ENCODE measurements at regions not wholly inside any gene's neighbourhood (a gene's known extent, or its start where the extent isn't known, plus 50 kb on each side); places are given as distances from the start of the nearest gene placed in this dataset.
"Not testable (repeated sequence)": the region's sequence is repeated elsewhere in the genome, so short reads cannot be mapped to it uniquely, and the experiment has no call there.

GRCh38 chr22:11932212-11932611 is 3595.8 kb upstream of the OR11H1 start:
- DNase-seq; H3K4me3 ChIP-seq; H3K27ac ChIP-seq; H3K4me1 ChIP-seq; H3K9me3 ChIP-seq; H3K27me3 ChIP-seq (replicated peaks in 1 of 7); H3K36me3 ChIP-seq; intact Hi-C loops (cut with DNase I; ENCODE audit: low total_unique reads): not testable (repeated sequence)
- 56 to 81% (median 70%) methylated on average over 2 of the region's 3 CpGs; no CpG with 5 or more reads in 1 of the 5 donors for WGBS, 5 donors

DNA sequence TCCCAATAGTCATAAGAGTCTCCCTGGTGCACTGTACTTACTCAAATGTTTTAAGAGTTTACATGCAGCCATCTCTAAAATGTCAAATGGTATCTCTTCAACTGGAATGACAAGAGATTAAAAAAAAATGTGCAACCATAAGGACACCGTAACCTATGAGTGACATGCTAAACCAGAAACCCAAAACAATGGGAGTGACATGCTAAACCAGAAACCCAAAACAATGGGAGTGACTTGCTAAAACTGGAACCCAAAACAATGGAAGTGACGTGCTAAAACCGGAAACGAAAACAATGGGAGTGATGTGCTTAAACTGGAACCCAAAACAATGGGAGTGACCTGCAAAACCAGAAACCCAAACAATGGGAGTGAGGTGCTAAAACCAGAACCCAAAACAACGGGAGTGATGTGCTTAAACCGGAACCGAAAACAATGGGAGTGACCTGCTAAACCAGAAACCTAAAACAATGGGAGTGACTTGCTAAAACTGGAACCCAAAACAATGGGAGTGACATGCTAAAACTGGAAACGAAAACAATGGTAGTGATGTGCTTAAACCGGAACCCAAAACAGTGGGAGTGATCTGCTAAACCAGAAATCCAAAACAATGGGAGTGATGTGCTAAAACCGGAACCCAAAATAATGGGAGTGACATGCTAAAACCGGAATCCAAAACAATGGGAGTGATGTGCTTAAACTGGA is 3559.9 kb upstream of the OR11H1 start:
- DNase-seq; H3K27ac ChIP-seq; H3K4me1 ChIP-seq; H3K9me3 ChIP-seq; H3K4me3 ChIP-seq; intact Hi-C loops (cut with DNase I; ENCODE audit: low total_unique reads); H3K36me3 ChIP-seq; H3K27me3 ChIP-seq (replicated peaks in 1 of 7): not testable (repeated sequence)
- WGBS, 5 donors: 48 to 84% (median 81%) methylated on average over 2 to 11 of the region's 11 CpGs; no CpG with 5 or more reads in 1 of the 5 donors

- H3K4me1 ChIP-seq; H3K36me3 ChIP-seq; H3K9me3 ChIP-seq; intact Hi-C loops (cut with DNase I; ENCODE audit: low total_unique reads); DNase-seq; H3K27me3 ChIP-seq (replicated peaks in 1 of 7); H3K27ac ChIP-seq: not testable (repeated sequence)
- whole genome bisulfite sequencing, 5 donors: 54 to 75% (median 62%) methylated on average over 9 to 35 of the region's 35 CpGs; no CpG with 5 or more reads in 1 of the 5 donors
- H3K4me3 ChIP-seq: peak overlapping the region in 1 of 8 donors; percentile 37
Observed at GRCh38 chr22:11973856-11974255, 3554.1 kb upstream of the OR11H1 start.
